IMR-90 (cell line): ENCODE measurements at regions not wholly inside any gene's neighbourhood (a gene's known extent, or its start where the extent isn't known, plus 50 kb on each side); places are given as distances from the start of the nearest gene placed in this dataset.

Experiments used
- ATAC-seq: fragments of 200-7000 bp; cut with Tn5 transposase; 2 replicates; pipeline ENCODE4 v1.9.1; 2020; ENCODE audit warnings: low read depth, mild to moderate bottlenecking, moderate library complexity
- BruUV-seq: library from RNA; stranded (reverse); fragments of 400-500 nt; replicated peaks from 2 replicates; lab custom pipeline; 2021; lab: Mats Ljungman, UMichigan
- CTCF ChIA-PET: fragments of 300-600 bp; formaldehyde crosslinking; extraction: SDS; loops from one replicate; lab custom pipeline; 2021; ENCODE audit warnings: antibody characterized with exemption; lab: Yijun Ruan, JAX
- POLR2A ChIA-PET: fragments of 300-600 bp; sonication (Branson Sonifier 250); formaldehyde crosslinking; loops from one replicate; lab custom pipeline; 2022; ENCODE audit warnings: antibody characterized with exemption; ENCODE audit not compliant: unreplicated experiment; lab: Charles Lee
- DNase-seq: peaks from one replicate; pipeline ENCODE4 v3.0.0; 2013
- H2AFZ ChIP-seq: replicated peaks from 2 replicates; pipeline ENCODE3; 2013; ENCODE audit warnings: low read length, mild to moderate bottlenecking; ENCODE audit not compliant: poor library complexity
- H2AK5ac ChIP-seq: 2 replicates; pipeline ENCODE4 v1.6.1; 2013; ENCODE audit warnings: low read depth, low read length, inconsistent platforms
- H2AK9ac ChIP-seq: replicated peaks from 2 replicates; pipeline ENCODE3; 2013; ENCODE audit warnings: mild to moderate bottlenecking, low read depth, low read length, moderate library complexity; ENCODE audit not compliant: poor library complexity
- H2BK120ac ChIP-seq: 2 replicates; pipeline ENCODE4 v1.6.1; 2013; ENCODE audit warnings: low read depth, low read length, inconsistent platforms
- H2BK15ac ChIP-seq: 3 replicates; pipeline ENCODE4 v1.6.1; 2013; ENCODE audit warnings: low read depth, low read length, inconsistent platforms
- H2BK20ac ChIP-seq: 2 replicates; pipeline ENCODE4 v1.6.1; 2013; ENCODE audit warnings: low read depth, mild to moderate bottlenecking, inconsistent platforms, low read length, moderate library complexity
- H2BK5ac ChIP-seq: 2 replicates; pipeline ENCODE4 v1.6.1; 2013; ENCODE audit warnings: mild to moderate bottlenecking, low read depth, low read length, inconsistent platforms; ENCODE audit not compliant: poor library complexity, severe bottlenecking
- H3K14ac ChIP-seq: replicated peaks from 2 replicates; pipeline ENCODE4 v1.6.1; 2013; ENCODE audit warnings: low read depth, low read length, inconsistent platforms
- H3K18ac ChIP-seq: 2 replicates; pipeline ENCODE4 v1.6.1; 2013; ENCODE audit warnings: low read depth, low read length, control low read depth
- H3K23ac ChIP-seq: 2 replicates; pipeline ENCODE4 v1.6.1; 2013; ENCODE audit warnings: low read depth, low read length, inconsistent platforms
- H3K27ac ChIP-seq: 2 replicates; pipeline ENCODE4 v1.5.1; 2013; ENCODE audit warnings: mild to moderate bottlenecking, control low read depth, low read length; ENCODE audit not compliant: insufficient read depth
- H3K27me3 ChIP-seq: 2 replicates; pipeline ENCODE4 v1.6.1; 2013; ENCODE audit warnings: low read length; ENCODE audit not compliant: control insufficient read depth, insufficient read depth
- H3K36me3 ChIP-seq: 2 replicates; pipeline ENCODE4 v1.6.1; 2013; ENCODE audit warnings: low read length, mixed read lengths; ENCODE audit not compliant: control insufficient read depth, insufficient read depth
- H3K4ac ChIP-seq: 2 replicates; pipeline ENCODE4 v1.6.1; 2013; ENCODE audit warnings: low read depth, low read length, inconsistent platforms
- H3K4me1 ChIP-seq: 2 replicates; pipeline ENCODE4 v1.6.1; 2013; ENCODE audit warnings: low read length, mixed read lengths; ENCODE audit not compliant: control insufficient read depth, insufficient read depth
- H3K4me2 ChIP-seq: 2 replicates; pipeline ENCODE4 v1.6.1; 2013; ENCODE audit warnings: low read depth, mild to moderate bottlenecking, control low read depth, low read length, moderate library complexity
- H3K4me3 ChIP-seq: 2 replicates; pipeline ENCODE4 v1.5.1; 2013; ENCODE audit warnings: low read depth, mild to moderate bottlenecking, control low read depth, low read length, moderate library complexity; ENCODE audit not compliant: insufficient read depth
- H3K56ac ChIP-seq: 2 replicates; pipeline ENCODE4 v1.6.1; 2013; ENCODE audit warnings: low read length, inconsistent platforms; ENCODE audit not compliant: insufficient read depth; ENCODE audit errors: extremely low read depth
- H3K79me1 ChIP-seq, 2 experiments: 2 replicates each; pipeline ENCODE4 v1.6.1; 2013; ENCODE audit warnings: low read length in 2 of 2, inconsistent platforms in 1 of 2, low read depth in 1 of 2
- H3K9ac ChIP-seq: 2 replicates; pipeline ENCODE4 v1.6.1; 2013; ENCODE audit warnings: low read depth, low read length, control low read depth
- H3K9me1 ChIP-seq: 2 replicates; pipeline ENCODE4 v1.6.1; 2013; ENCODE audit warnings: low read length, inconsistent platforms; ENCODE audit not compliant: insufficient read depth
- H3K9me3 ChIP-seq: 2 replicates; pipeline ENCODE4 v1.6.1; 2013; ENCODE audit warnings: low read length; ENCODE audit not compliant: control insufficient read depth, insufficient read depth
- H4K20me1 ChIP-seq: 2 replicates; pipeline ENCODE4 v1.6.1; 2013; ENCODE audit warnings: low read length, inconsistent platforms; ENCODE audit not compliant: insufficient read depth
- H4K5ac ChIP-seq: 2 replicates; pipeline ENCODE4 v1.6.1; 2013; ENCODE audit warnings: mild to moderate bottlenecking, low read depth, low read length, control low read depth
- H4K8ac ChIP-seq, 2 experiments: 2 replicates each; pipeline ENCODE4 v1.6.1; 2013; ENCODE audit warnings: low read depth in 2 of 2, low read length in 2 of 2, control low read depth in 1 of 2, inconsistent platforms in 1 of 2
- H4K91ac ChIP-seq: 2 replicates; pipeline ENCODE4 v1.6.1; 2013; ENCODE audit warnings: low read depth, low read length, inconsistent platforms; ENCODE audit not compliant: insufficient read depth
- BHLHE40 ChIP-seq: fragments of 150-350 bp; IDR thresholded peaks from 2 replicates; pipeline ENCODE4 v1.6.1; 2016; ENCODE audit warnings: mild to moderate bottlenecking, low read depth, low read length
- CEBPB ChIP-seq: IDR thresholded peaks from 2 replicates; pipeline ENCODE4 v1.6.1; 2012; ENCODE audit warnings: low read depth, low read length, improper control_type of control experiment
- ELK1 ChIP-seq: fragments of 150-350 bp; IDR thresholded peaks from 2 replicates; pipeline ENCODE4 v1.6.1; 2016; ENCODE audit warnings: low read depth, mild to moderate bottlenecking, low read length, moderate library complexity, borderline replicate concordance
- FOS ChIP-seq: fragments of 150-350 bp; IDR thresholded peaks from 2 replicates; pipeline ENCODE4 v1.6.1; 2016; ENCODE audit warnings: low read depth, low read length
- POLR2A ChIP-seq: IDR thresholded peaks from 2 replicates; pipeline ENCODE4 v1.6.1; 2012; ENCODE audit warnings: mild to moderate bottlenecking, low read depth, low read length
- RAD21 ChIP-seq: IDR thresholded peaks from 2 replicates; pipeline ENCODE4 v1.6.1; 2012; ENCODE audit warnings: low read length, improper control_type of control experiment
- RFX5 ChIP-seq: IDR thresholded peaks from 2 replicates; pipeline ENCODE4 v1.8.0; 2012; ENCODE audit warnings: low read depth, mild to moderate bottlenecking, low read length, moderate library complexity
- WGBS, 2 experiments: methylation state at CpG; one replicate each; pipeline versions ENCODE4 v1.1.5 to v1.1.7; 2013; ENCODE audit warnings: missing lambda C conversion rate in 2 of 2; ENCODE audit not compliant: insufficient read length in 1 of 2; ENCODE audit errors: extremely low coverage in 2 of 2; 5-methylcytosine and 5-hydroxymethylcytosine counted together
- dilution Hi-C: fragments of 300-500 bp; cut with HindIII; formaldehyde crosslinking; loops from one replicate; pipeline ENCODE4 v1.14.3; 2018; ENCODE audit warnings: low sequenced_read_pairs; ENCODE audit not compliant: unreplicated experiment
- in situ Hi-C: fragments of 300-500 bp; cut with MboI; formaldehyde crosslinking; loops from 3 replicates; pipeline ENCODE4 v1.14.3; 2019; ENCODE audit warnings: low sequenced_read_pairs, inconsistent platforms, mixed read lengths
- intact Hi-C: fragments of 100-400 bp; cut with micrococcal nuclease; formaldehyde crosslinking; loops from 2 replicates; pipeline ENCODE4 v1.10.0; 2022
- TF ChIP-seq, protein P1 (sequence below): fragments of 150-350 bp; IDR thresholded peaks from 2 replicates; pipeline ENCODE4 v1.6.1; 2017; ENCODE audit warnings: mild to moderate bottlenecking, antibody characterized with exemption, low read length, low read depth

DNA sequence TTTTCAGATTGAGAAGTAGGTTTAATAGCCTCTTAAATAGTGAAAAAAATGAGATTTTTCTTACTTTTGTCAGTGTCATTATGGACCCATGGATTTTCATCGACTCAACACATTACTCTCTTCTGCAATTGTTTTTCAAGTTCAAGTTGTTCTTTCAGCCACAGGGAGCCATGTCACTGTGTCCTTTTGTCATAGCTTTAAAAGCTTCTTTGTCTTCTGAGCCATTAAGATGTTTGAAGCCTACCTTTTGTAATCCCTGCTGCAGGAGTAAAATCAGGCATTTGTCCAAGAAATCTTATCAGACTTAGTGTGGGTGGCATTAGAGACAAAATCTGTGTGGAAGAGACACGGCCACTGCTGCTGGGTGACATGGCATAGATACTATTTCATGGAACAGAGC is 92.8 kb upstream of the ZP4 start:
- Histone ChIP-seq H2BK15ac (no peak overlapping the region), H3K18ac (no peak overlapping the region), H3K4me2 (no peak overlapping the region), H3K4ac (no peak overlapping the region), H3K4me1 (no peaks in the 10 kb centered on the region), H3K56ac (no peak overlapping the region), H2BK5ac (no peak overlapping the region), H3K27ac (no peak overlapping the region), H4K91ac (no peak overlapping the region), H3K27me3 (no peaks in the 10 kb centered on the region), H3K9me3 (peaks cover 2% of the 10 kb centered on the region; the same call in 1 of the 2 replicates), H3K4me3 (no peak overlapping the region), H2AFZ (no peak overlapping the region), H3K36me3 (no peaks in the 10 kb centered on the region), H3K9me1 (no peaks in the 10 kb centered on the region), H2AK5ac (no peak overlapping the region), H4K5ac (no peak overlapping the region), H2BK120ac (no peak overlapping the region), H2AK9ac (no peak overlapping the region), H4K8ac (no peak overlapping the region), H2BK20ac (no peak overlapping the region), H3K14ac (no peak overlapping the region), H3K23ac (no peak overlapping the region), H3K79me1 (no peaks in the 10 kb centered on the region), H4K20me1 (no peaks in the 10 kb centered on the region), H3K9ac (no peak overlapping the region)
- dilution Hi-C loops (no loop called here), intact Hi-C loops (no loop called here), in situ Hi-C loops (no loop called here)
- ATAC-seq (no peak), DNase-seq (no peak)
- no CpG with 5 or more reads among the region's 2 CpGs for WGBS, 2 experiments
- TF ChIP-seq RAD21 (no peak), POLR2A (no peak), CEBPB (no peak), BHLHE40 (no peak), FOS (no peak), ELK1 (no peak), RFX5 (no peak)
- TF ChIP-seq, protein P1, sequence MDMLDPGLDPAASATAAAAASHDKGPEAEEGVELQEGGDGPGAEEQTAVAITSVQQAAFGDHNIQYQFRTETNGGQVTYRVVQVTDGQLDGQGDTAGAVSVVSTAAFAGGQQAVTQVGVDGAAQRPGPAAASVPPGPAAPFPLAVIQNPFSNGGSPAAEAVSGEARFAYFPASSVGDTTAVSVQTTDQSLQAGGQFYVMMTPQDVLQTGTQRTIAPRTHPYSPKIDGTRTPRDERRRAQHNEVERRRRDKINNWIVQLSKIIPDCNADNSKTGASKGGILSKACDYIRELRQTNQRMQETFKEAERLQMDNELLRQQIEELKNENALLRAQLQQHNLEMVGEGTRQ: no peak
- ChIA-PET POLR2A (no interaction called here), CTCF (no interaction called here)
- BruUV-seq: no TSS peak
